IPS DF 19.7 (cell line): ENCODE measurements at regions not wholly inside any gene's neighbourhood (a gene's known extent, or its start where the extent isn't known, plus 50 kb on each side); places are given as distances from the start of the nearest gene placed in this dataset.

ENCODE experiments used
- DNase-seq: peaks from one replicate; pipeline ENCODE4 v3.0.0-alpha.2; 2013; ENCODE audit warnings: low read depth, low spot score

DNA sequence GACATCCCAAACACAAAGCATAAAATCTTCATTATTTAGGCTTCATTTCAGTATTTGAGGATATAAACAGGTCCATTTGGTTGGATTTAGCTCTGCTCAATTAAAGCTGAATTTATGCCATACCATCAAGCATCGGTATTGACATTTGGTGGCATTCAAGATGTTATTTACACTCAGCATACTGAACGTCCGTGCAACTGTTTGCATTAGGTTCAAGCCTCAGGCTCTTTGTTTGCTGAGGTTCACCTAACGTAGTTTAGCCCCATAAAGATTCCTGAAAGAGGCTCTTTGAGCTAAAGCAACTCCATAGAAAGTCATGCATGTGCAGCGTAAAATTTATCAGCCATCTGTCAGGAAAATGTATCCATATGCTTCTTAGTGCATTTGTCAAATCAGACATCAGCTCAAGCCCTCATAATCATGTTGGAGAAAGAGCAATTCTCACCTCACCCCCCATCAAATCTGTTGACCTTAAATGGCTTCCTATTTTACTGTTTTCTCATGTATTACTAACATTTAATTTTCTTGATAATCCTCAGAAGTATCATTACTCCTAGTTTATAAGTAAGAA, 366.9 kb downstream of the EPHA4 start:
- no peak for DNase-seq

DNA sequence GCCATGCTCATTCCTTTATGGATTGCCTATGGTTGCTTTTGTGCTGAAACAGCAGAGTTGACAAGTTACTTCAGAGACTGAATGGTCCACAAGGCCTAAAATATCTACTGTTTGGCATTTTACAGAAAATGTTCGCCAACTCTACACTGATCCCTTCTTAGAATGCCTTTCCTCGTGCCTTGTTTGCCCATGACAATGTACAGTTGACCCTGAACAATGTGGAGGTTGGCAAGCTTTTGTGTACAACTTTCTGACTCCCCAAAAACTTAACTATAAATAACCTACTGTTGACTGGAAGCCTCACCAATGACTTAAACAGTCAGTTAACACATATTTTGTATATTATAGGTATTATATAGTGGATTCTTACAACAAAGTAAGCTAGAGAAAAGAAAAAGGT, 361.4 kb downstream of the EPHA4 start:
- no peak for DNase-seq

DNA sequence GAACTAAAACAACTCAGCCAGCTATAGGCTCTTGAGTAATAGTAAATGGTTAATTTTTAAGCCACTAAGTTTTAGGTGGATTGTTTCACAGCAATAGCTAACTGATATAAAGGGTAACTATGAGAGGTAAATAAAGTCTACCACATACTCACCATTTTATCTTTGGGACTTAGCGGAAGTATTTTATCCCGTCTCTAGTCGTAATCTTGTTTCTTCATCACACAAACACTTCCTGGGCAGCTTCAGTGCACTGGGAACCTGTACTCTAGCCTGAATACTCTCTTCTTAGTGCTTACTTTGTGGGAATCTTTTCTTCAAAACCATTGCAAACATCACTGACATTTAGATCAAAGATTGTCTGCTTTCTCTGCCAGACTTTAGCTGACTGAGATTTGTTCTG, 360.5 kb downstream of the EPHA4 start:
- no peak for DNase-seq

DNA sequence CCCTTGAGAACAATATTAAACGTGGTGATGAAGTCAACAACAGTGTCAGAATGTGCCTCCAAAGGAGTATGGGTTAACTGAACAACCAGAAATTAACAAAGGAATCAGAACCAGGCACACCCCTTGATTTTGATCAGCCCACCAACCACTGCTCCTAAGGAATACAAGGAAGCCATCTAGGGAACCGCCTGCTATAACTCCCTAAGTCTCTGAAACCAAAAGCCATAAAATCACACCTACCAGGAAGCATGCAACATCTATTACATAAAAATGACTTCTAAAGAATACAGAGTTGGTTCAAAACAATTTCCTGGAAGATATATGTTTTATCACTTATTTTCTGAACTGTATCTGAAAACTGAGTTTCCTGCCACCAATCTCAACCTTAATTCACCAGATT, 360.0 kb downstream of the EPHA4 start:
- no peak for DNase-seq

DNA sequence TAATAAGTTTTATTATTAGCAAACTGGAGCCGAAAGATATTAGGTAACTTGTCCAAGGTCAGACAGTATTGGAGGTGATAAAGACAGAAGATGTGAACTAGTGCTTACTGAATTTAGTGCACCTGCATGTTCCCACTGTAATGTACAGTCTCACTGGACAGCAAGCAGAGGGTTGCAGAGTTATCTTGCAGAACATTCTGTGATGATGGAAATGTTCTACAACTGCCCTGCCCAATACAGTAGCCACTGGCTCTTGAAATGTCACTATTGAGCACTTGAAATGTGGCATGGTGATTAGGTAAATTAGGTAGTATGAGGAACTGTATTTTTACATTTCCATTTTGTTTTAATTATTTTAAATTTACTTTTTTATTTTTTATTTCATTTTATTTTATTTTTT, 356.6 kb downstream of the EPHA4 start:
- DNase-seq: no peak

DNA sequence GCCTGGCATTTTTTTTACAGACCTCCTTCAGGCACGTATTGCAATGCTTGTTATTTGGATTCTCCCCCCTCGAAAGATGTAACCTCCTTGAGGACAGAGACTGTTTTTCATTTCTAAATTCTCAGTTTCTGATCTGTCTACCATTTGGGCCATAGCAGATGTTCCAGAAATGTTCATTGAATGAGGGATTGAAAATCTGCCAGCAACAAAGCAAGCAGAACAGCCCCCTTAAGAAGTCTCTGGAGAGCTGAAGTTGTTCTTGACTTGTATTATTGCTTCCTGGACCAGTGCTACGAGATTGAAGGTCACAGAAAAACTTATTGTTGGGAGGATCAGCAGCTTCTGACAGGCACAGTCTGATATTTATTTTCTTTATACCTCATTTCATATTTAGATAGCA, 355.5 kb downstream of the EPHA4 start:
- DNase-seq: no peak

DNA sequence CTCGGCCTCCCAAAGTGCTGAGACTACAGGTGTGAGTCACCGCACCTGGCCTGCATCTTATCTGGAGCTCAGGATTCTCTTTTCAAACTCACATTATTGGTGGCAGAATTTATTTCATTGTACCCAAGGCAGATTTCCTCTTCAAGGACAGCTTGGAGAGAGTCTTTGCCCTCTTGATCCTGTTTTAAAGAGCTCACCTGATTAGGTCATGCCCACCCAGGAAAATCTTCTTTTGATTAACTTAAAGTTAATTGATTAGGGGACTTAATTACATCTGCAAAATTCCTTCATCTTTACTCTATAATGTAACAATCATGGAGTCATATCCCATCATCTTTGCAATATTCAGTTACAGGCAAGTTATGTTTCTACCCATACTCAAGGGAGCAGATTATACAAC, 346.4 kb downstream of the EPHA4 start:
- no peak for DNase-seq

DNA sequence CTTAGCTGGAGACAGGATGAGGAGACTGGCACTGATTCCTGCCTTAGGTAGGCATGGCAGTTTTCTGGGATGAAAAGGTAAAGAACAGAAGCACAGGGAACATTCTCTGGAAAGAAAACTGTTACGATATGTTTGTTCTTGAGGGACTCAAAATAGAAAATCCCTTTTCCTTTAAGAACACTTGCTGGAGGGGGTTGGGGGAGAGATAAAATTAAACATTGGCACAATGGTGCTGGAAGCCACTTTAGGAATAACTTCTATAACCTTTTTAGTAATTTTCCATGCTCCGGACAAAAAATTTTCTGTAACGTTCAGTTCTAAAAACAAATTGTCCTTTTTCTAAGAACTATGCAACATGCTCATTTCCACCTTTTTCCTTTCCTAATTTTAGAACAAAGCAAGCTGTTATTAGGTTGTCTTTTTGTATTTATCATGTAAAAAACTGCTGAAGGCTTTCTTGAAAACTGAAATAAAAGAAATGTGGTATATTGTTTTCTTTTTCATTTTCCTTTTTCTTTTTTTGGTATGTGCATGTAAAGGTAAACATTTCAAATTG, 343.8 kb downstream of the EPHA4 start:
- DNase-seq: no peak

DNA sequence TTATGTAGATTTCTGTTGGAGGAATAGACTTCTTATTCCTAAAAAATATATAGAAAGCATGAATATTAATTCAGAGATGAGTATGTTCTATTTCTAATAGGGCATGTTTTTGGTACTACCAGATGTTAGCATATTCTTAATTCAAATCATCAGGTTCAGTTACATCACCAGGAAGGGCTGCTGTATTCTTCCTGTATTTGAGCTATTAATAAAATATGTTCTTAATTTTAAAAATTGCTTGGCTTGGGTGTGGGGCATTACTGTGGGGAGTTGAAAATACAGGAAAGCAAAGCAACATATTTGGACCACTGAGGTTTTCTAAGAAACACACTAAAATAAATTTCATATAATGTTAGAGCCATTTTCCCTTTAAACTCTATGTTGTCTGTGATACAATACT, 343.0 kb downstream of the EPHA4 start:
- DNase-seq: no peak

DNA sequence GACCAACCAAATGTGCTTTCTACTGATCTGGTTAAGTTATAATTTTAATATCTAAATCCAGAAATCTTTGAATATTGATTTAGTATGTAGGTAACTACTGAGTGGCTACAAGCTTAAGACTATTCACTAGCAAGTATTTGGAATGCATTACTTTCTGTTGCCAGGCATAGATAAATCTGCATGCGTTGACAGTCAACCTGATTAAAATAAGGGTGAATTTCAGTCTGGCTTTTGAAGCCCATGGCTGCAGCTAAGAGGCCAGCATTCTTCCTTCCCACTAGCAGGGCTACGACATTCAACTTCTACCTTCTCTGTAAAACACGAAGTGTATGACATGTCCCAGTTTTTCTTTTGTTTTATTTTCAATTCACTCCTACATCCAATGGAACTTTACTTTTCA, 340.6 kb downstream of the EPHA4 start:
- no peak for DNase-seq

DNA sequence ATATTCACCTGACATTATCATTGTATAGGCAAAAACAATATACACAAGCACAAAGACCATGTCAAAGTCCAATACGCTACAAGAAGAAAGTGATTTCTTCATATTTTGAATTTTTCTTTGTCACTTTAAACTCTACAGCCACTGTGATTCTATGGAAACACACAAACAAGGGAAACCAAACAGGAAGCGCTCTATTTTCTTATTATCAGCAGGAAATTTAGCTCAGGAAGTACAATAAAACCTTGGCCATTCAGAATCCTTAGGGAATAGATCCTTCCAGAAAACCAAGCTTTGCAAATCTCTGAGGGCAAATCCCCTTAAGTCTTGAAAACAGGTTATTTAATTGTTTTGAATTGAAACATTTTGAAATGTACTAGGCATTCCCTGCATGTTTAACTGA, 336.2 kb downstream of the EPHA4 start:
- DNase-seq: no peak

DNA sequence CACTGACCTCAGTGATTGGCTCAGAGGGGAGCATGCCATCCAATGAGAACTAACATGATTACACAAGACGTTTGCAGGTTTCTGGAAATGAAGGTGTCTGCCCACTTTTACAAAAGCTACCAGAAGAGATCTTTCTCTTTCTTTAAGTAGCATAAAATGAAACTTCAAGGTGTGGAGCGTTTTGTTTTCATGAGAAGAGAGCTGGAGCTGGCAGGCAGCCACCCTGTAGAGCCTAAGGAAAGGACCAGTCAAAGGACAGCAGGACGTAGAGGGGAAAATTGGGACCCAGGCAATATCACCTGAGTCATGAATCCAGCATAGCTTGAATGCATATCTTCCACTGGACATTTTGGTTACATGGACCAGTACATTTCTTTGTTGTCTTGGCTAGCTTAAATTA, 331.0 kb downstream of the EPHA4 start:
- no peak for DNase-seq

DNA sequence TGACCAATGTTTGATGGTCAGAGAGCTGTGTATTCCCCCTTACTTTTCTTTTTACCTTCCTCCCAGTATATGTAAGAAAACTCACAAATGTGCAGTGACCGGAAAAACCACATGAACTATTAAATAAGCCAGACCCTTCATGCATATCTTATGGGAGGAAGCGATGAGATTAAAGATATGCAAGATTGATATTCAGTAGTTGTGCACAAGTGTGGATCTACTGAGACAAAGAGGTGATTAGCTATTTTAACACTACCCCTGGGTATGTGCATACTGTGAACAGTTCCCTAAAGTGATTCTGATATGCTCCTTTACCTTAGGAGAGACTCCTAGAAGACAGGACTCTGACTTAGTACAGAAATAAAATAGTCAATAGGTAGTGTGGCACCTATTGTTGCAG, 328.3 kb downstream of the EPHA4 start:
- DNase-seq: no peak

DNA sequence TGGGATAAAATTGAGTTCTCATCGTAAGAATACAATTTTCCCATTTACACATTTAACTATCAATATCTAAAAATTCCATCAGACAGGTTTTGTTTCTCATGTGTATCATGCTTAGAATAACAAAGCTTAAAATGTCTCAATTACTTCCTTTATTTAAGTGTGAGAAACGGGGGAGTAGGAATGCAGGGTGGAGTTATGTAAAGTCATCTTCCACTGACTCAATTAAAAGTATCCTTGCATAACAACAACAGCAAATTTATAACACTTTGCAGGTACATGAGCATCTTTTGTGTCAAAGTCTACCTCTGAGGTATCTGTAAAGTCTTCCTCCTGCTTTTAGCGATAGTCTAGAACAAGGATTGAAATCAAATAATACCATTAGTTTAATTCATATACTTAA, 327.1 kb downstream of the EPHA4 start:
- no peak for DNase-seq

DNA sequence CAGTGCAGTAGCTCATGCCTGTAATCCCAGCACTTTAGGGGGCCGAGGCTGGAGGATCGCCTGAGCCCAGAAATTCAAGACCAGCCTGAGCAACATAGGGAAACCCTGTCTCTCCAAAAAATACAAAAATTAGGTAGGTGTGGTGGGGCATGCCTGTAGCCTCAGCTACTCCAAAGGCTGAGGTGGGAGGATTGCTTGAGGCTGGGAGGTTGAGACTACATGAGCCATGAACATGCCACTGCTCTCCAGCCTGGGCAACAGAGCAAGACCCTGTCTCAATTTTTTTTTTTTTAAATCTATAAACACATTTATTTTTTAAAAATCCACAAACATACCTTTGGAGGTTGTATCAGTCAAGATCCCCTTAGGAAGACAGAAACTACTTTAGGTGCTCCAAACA, 326.3 kb downstream of the EPHA4 start:
- DNase-seq: no peak

DNA sequence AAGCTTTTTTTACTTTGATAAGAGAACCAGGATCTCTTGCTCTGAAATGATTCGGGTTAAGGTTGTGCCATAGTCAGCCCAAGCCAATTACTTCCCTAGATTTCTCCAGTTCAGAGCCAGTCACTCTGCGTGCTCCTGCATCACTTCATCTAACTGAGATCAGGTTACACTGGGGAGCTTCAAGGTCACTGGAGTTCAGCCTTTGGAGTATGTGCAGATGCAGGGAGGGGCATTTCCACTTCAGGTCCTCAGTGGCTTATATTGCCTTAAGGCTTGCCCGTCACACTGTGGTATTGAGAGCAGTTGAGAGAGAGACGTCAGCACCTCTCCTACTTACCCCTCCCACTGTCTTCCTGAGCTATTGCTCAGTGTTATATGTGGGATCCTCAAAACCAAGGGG, 317.8 kb downstream of the EPHA4 start:
- no peak for DNase-seq

DNA sequence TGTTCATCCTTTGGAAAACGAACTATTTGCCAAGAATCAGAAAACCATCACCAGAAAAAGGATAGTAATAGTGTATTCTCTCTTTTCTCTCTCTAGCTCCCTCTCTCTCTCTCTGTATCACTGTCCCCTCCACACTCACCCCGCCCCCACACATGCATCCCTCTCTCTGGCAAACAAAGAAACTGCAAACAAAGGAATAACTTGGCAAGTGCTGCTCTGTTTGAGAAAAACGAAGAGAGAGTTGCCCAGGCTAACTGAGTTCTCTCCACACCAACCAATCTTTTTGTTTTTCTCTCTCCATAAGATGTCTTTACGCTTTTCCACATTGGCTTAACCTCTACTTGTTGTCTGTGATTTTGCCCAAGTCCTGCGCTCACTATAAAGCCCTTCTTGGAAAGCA, 316.2 kb downstream of the EPHA4 start:
- DNase-seq: no peak

DNA sequence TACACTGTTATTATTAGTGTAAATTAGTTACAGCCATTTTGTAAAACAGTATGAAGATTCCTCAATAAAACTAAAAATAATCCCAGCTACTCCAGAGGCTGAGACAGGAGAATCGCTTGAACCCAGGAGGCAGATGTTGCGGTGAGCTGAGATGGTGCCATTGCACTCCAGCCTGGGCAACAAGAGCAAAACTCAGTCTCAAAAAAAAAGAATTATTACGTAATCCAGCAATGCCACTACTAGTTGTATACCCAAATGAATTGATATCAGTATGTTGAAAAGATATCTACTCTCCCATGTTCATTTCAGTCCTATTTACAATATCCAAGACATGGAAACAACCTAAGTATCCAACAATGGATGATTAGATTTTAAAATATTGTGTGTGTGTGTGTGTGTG, 313.6 kb downstream of the EPHA4 start:
- no peak for DNase-seq

DNA sequence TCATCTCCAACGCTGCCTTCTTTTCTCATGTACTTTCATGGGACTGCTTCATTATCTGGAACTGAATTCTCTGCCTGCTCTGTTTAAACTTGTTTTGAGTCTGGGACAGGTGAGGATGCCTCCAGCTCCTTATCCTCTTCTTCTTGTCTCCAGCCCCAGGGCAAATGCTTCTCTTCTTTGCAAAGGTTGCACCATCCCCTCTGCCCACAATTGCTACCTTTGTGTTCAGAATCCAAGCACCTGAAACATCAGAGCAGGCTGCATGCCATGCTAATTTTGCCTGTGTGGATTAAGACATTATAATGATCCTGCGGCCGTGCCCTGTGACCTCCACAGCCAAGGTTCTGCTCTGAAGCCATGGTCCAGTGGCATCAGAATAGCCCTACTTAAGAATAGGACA, 309.5 kb downstream of the EPHA4 start:
- DNase-seq: no peak

DNA sequence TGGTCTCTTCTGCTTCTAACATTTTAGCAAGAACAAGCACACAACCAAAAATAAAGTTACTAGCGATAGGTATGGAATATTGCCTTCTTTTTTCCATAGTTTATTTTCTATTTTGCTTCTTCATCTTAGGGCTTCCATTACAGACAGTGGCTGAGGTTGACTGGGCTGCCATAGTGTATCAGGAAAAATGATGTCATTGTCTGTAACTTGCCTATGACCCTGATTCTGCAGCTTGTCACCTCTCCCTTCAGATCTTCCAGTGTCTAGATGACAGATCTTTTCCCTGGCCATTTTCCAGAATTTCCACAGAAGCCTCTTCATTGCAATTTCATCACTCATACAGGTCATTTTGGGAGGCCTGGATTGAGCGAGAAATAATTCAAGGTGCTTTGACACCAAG, 308.5 kb downstream of the EPHA4 start:
- no peak for DNase-seq

DNA sequence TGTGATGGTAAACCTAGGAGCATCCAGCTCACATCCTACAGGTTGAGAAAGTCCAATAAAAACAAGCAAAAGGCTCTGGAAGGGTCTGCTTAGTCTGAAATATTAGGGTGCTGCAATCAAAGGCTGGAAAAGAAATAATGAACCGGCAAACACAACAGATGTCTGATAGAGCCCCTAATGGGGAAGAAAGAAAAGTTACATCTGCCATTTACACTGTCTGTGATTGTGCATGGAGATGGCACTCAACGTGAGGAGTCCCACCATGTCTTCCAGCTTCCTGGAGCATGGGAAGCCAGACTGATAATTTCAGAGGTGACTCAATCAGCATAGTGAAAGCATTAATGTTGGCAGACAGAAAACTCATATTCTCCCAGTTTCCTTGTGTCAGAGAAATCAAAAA, 307.8 kb downstream of the EPHA4 start:
- DNase-seq: no peak

DNA sequence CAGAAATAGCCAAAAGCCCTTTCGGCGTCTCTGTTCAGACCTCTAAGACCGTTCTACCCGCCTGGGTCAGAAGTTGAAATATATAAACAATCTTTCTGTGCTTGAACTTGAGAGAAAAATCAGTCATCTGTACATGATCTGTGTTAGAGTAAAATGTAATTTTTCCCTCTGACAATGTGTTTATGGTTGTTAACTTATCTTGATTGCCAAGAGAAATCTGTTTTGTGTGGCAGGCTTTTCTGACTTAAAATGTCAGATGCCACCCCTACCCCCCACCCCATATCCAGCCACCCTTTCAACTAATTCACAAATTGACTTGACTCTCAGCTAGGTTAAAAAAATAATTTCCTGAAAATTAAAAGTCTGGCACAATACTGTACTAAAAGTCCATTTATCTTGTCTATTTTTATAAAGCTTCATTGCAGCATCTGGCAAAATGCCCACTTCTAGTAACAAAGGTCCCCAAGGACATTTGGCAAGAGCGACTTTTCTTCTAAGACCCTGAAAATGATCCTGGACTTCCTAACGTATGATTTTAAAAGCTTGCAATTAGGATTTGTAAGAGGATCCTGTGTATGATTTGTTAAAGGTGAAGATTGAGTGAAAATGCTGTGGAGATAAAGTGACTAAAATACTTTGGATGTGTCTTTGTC, 304.2 kb downstream of the EPHA4 start:
- no peak for DNase-seq

DNA sequence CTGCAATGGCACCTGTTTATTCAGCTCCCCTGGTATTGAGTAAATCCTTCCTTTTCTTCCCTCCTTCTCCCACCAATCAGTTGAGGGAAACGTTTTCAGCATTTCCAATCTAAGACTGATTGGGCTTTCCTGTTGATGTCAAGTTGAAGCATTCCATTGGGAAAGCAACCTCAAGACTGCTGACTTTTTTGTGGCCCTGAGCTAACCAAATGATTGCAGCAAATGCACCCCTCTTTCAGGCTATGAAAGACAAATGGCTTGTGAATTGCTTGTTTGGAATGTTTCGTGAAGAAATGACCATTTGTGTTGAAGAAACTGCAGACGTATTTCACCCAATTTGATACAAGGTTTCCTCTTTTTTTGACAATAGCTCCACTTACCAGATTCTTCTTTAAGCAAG, 303.5 kb downstream of the EPHA4 start:
- no peak for DNase-seq

DNA sequence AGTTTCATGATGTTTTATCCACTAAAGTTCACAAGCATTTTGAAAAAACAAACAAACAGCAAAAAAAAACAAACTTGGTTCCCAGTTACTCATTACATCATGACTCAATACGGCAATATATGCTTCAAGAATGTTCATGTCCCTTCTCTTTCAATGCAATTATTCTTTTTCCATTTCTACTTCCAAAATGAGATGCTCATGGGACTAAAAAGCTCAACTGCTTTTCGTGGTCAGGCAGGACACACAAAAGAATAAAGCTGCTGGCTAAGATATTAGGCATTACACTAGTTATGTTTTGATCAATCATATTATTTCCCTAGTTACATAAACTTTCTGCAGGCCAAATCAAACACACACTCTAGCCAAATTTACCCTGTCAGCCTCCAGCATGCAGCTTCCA, 301.3 kb downstream of the EPHA4 start:
- no peak for DNase-seq
